Hepatocyte (in vitro differentiated cells): ENCODE measurements at regions not wholly inside any gene's neighbourhood (a gene's known extent, or its start where the extent isn't known, plus 50 kb on each side); places are given as distances from the start of the nearest gene placed in this dataset.

Experiments used
- EZH2 ChIP-seq: fragments of 200-600 bp; sonication (generic); IDR thresholded peaks from 2 replicates; pipeline ENCODE4 v1.6.1; 2016; ENCODE audit warnings: antibody characterized with exemption, mild to moderate bottlenecking, borderline replicate concordance
- TF ChIP-seq, protein P1 (sequence below): fragments of 200-600 bp; sonication (generic); IDR thresholded peaks from 2 replicates; pipeline ENCODE4 v1.5.1; 2016; ENCODE audit warnings: antibody characterized with exemption, mild to moderate bottlenecking; ENCODE audit not compliant: poor library complexity

DNA sequence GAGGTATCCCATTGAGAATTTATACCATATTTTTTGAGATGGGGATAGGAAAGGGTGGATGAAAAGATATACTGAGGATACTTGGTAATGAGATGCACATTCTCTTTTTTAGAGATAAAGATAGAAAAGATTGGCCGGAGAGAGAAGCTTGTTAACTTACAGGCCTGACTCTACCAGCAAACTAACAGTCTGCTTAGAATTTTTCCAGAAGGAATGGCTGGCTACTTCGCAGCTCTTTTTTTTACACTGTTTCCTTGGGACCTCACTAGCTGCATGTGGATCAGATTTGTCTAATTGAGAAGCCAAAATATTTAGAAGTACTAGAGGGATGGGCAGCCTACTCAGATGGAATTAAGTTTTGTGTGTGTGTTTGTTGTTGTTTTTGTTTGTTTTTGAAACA lies 586.6 kb downstream of the TAFA4 start:
- TF ChIP-seq, protein P1, sequence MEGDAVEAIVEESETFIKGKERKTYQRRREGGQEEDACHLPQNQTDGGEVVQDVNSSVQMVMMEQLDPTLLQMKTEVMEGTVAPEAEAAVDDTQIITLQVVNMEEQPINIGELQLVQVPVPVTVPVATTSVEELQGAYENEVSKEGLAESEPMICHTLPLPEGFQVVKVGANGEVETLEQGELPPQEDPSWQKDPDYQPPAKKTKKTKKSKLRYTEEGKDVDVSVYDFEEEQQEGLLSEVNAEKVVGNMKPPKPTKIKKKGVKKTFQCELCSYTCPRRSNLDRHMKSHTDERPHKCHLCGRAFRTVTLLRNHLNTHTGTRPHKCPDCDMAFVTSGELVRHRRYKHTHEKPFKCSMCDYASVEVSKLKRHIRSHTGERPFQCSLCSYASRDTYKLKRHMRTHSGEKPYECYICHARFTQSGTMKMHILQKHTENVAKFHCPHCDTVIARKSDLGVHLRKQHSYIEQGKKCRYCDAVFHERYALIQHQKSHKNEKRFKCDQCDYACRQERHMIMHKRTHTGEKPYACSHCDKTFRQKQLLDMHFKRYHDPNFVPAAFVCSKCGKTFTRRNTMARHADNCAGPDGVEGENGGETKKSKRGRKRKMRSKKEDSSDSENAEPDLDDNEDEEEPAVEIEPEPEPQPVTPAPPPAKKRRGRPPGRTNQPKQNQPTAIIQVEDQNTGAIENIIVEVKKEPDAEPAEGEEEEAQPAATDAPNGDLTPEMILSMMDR, result no peak
- TF ChIP-seq EZH2, result no peak
